GM12801 (cell line): ENCODE measurements at regions not wholly inside any gene's neighbourhood (a gene's known extent, or its start where the extent isn't known, plus 50 kb on each side); places are given as distances from the start of the nearest gene placed in this dataset.

Experiments used
- CTCF ChIP-seq: IDR thresholded peaks from one replicate; pipeline ENCODE4 v1.5.1; 2011; ENCODE audit warnings: control low read depth; ENCODE audit not compliant: insufficient read length; ENCODE audit errors: extremely low read depth

- no peak for TF ChIP-seq CTCF
Observed at GRCh38 chr2:35314049-35314448, 1041.5 kb upstream of the CRIM1 start.

GRCh38 chr2:35301369-35301768 is 1054.2 kb upstream of the CRIM1 start:
- no peak for TF ChIP-seq CTCF

GRCh38 chr2:35298493-35298892 is 1057.1 kb upstream of the CRIM1 start:
- TF ChIP-seq CTCF: no peak

DNA sequence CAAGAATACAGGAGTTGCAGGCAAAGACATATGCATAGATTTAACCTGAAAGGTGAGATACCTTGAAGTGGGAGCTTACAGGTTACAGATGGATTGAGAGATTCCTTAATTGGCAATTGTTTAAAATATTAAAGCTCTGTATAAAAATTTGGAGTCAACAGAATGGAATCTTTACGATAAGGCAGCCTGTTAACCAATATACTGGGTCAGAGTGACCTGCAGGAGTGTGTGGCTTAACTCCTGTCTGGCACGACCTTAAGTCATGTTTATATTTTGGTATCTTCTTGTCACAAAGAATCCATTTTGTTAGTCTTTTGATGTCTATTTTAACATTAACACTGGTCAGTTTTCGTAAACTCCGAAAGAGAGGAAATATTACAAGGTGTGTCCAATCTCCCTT is 1058.2 kb upstream of the CRIM1 start:
- no peak for TF ChIP-seq CTCF

- no peak for TF ChIP-seq CTCF
Observed at GRCh38 chr2:35294636-35295263, 1060.8 kb upstream of the CRIM1 start.

DNA sequence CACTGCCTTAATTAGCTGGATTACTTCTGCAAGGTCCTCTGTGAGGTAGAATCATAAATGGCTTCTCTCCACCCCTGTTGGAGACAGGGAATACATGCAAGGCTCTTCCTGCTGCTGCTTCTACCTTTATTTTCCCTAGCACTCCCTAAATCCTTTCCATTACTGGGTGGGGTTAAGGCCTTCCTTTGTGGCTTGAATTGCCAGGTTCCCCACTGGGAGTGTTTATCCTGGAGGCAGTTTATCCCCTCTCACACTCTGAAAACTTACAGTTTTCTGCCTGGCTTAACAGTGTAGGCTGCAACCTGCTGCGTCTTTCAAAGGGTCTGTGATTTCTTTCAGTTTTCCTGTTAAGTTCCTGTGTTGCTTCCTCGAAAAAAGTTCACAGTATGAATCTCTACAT is 1062.3 kb upstream of the CRIM1 start:
- TF ChIP-seq CTCF: no peak

- TF ChIP-seq CTCF: no peak
Observed at GRCh38 chr2:35292199-35292598, 1063.4 kb upstream of the CRIM1 start.

DNA sequence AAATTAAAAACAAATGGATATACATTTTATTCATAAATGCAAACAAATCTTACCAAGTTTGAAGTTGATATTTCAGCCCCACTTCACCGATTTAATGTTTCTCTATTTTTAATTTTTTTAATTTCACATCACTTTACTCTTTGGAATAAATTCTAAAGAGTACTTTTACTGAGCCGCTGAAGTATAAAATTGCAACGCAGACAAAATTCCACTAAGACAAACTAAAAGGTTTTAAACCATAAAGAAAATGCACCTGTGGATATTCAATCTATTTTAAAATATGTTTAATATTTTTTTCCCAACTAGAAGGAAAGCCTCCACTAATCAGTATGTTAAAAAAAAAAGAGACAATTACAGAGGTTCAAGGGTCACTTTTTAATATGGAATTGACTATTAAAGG is 1073.9 kb upstream of the CRIM1 start:
- TF ChIP-seq CTCF: no peak
